ENCODE measurements at regions not wholly inside any gene's neighbourhood (a gene's known extent, or its start where the extent isn't known, plus 50 kb on each side); places are given as distances from the start of the nearest gene placed in this dataset.

- no peaks in the 10 kb centered on the region for H3K36me3 ChIP-seq
- H3K4me3 ChIP-seq (ENCODE audit: low read depth, low read length): no peak overlapping the region
- H3K4me1 ChIP-seq: no peaks in the 10 kb centered on the region
- no peaks in the 10 kb centered on the region for H3K9me3 ChIP-seq
- TF ChIP-seq CTCF (IDR thresholded peaks at IDR 0.05; ENCODE audit: low read depth, low read length): no peak
- no peak for DNase-seq
- no peaks in the 10 kb centered on the region for H3K27me3 ChIP-seq
Observed at GRCh38 chr10:10038348-10038747, 979.3 kb upstream of the CELF2 start.

GRCh38 chr10:10039595-10039994 is 978.1 kb upstream of the CELF2 start:
- Histone ChIP-seq H3K4me1 (no peaks in the 10 kb centered on the region), H3K36me3 (no peaks in the 10 kb centered on the region), H3K9me3 (no peaks in the 10 kb centered on the region), H3K4me3 (ENCODE audit: low read depth, low read length) (no peak overlapping the region), H3K27me3 (no peaks in the 10 kb centered on the region)
- no peak for TF ChIP-seq CTCF (IDR thresholded peaks at IDR 0.05; ENCODE audit: low read depth, low read length)
- DNase-seq: no peak

GRCh38 chr10:10043083-10043482 is 974.6 kb upstream of the CELF2 start:
- TF ChIP-seq CTCF (IDR thresholded peaks at IDR 0.05; ENCODE audit: low read depth, low read length): no peak
- Histone ChIP-seq H3K36me3 (no peaks in the 10 kb centered on the region), H3K27me3 (no peaks in the 10 kb centered on the region), H3K9me3 (no peaks in the 10 kb centered on the region), H3K4me3 (ENCODE audit: low read depth, low read length) (no peak overlapping the region), H3K4me1 (no peaks in the 10 kb centered on the region)
- no peak for DNase-seq

GRCh38 chr10:10044922-10045764 is 972.5 kb upstream of the CELF2 start:
- no peaks in the 10 kb centered on the region for H3K36me3 ChIP-seq
- H3K27me3 ChIP-seq: no peaks in the 10 kb centered on the region
- no peak for DNase-seq
- H3K4me1 ChIP-seq: no peaks in the 10 kb centered on the region
- TF ChIP-seq CTCF (IDR thresholded peaks at IDR 0.05; ENCODE audit: low read depth, low read length): no peak
- no peak overlapping the region for H3K4me3 ChIP-seq (ENCODE audit: low read depth, low read length)
- H3K9me3 ChIP-seq: no peaks in the 10 kb centered on the region

GRCh38 chr10:10045765-10046028 is 972.0 kb upstream of the CELF2 start:
- DNase-seq: no peak
- no peak for TF ChIP-seq CTCF (IDR thresholded peaks at IDR 0.05; ENCODE audit: low read depth, low read length)
- no peaks in the 10 kb centered on the region for H3K36me3 ChIP-seq
- no peak overlapping the region for H3K4me3 ChIP-seq (ENCODE audit: low read depth, low read length)
- no peaks in the 10 kb centered on the region for H3K4me1 ChIP-seq
- no peaks in the 10 kb centered on the region for H3K27me3 ChIP-seq
- H3K9me3 ChIP-seq: no peaks in the 10 kb centered on the region

GRCh38 chr10:10047426-10047825 is 970.2 kb upstream of the CELF2 start:
- Histone ChIP-seq H3K9me3 (no peaks in the 10 kb centered on the region), H3K4me3 (ENCODE audit: low read depth, low read length) (no peak overlapping the region), H3K27me3 (no peaks in the 10 kb centered on the region), H3K36me3 (no peaks in the 10 kb centered on the region), H3K4me1 (no peaks in the 10 kb centered on the region)
- no peak for DNase-seq
- TF ChIP-seq CTCF (IDR thresholded peaks at IDR 0.05; ENCODE audit: low read depth, low read length): no peak
